Liver (tissue), 8 donors: ENCODE measurements at regions not wholly inside any gene's neighbourhood (a gene's known extent, or its start where the extent isn't known, plus 50 kb on each side); places are given as distances from the start of the nearest gene placed in this dataset.

Source experiments
- DNase-seq: peaks from one replicate; pipeline ENCODE4 v3.0.0-alpha.2; 2017; ENCODE audit warnings: low spot score
- H3K27ac ChIP-seq, 2 donors: one replicate each; pipeline ENCODE4 v1.7.0; 2013; ENCODE audit warnings: inconsistent platforms in 2 of 2, low read length in 2 of 2, control low read depth in 1 of 2, low read depth in 1 of 2, mild to moderate bottlenecking in 1 of 2
- H3K27me3 ChIP-seq, 4 donors: one replicate each; pipeline versions ENCODE4 v1.6.1 to v1.7.0; 2013; ENCODE audit warnings: low read length in 3 of 4, inconsistent platforms in 1 of 4, mild to moderate bottlenecking in 1 of 4, moderate library complexity in 1 of 4; ENCODE audit not compliant: control insufficient read depth in 4 of 4, insufficient read depth in 4 of 4
- H3K36me3 ChIP-seq, 4 donors: one replicate each; pipeline versions ENCODE4 v1.6.1 to v1.7.0; 2013; ENCODE audit warnings: low read length in 3 of 4, mild to moderate bottlenecking in 3 of 4, low read depth in 1 of 4, moderate library complexity in 1 of 4; ENCODE audit not compliant: control insufficient read depth in 4 of 4, insufficient read depth in 3 of 4
- H3K4me1 ChIP-seq, 4 donors: one replicate each; pipeline versions ENCODE4 v1.6.1 to v1.7.0; 2013; ENCODE audit warnings: low read length in 3 of 4, mild to moderate bottlenecking in 3 of 4, moderate library complexity in 1 of 4; ENCODE audit not compliant: control insufficient read depth in 4 of 4, insufficient read depth in 4 of 4
- H3K4me3 ChIP-seq, 3 donors: one replicate each; pipeline versions ENCODE4 v1.6.1 to v1.7.0; 2013; ENCODE audit warnings: low read length in 3 of 3, control low read depth in 1 of 3, low read depth in 1 of 3, mild to moderate bottlenecking in 1 of 3
- H3K9ac ChIP-seq, 2 donors: one replicate each; pipeline ENCODE4 v1.7.0; 2013; ENCODE audit warnings: low read length in 2 of 2, mild to moderate bottlenecking in 2 of 2, moderate library complexity in 2 of 2, control low read depth in 1 of 2, low read depth in 1 of 2
- H3K9me3 ChIP-seq, 4 donors: one replicate each; pipeline versions ENCODE4 v1.6.1 to v1.7.0; 2013; ENCODE audit warnings: low read length in 3 of 4; ENCODE audit not compliant: control insufficient read depth in 4 of 4
- EGR1 ChIP-seq, 2 donors: IDR thresholded peaks; 2 replicates each; pipeline ENCODE4 v1.6.1; 2016 to 2018; ENCODE audit warnings: antibody characterized with exemption in 2 of 2, low read depth in 2 of 2
- FOXA1 ChIP-seq: IDR thresholded peaks from 2 replicates; pipeline ENCODE4 v1.6.1; 2016; ENCODE audit warnings: antibody characterized with exemption
- GABPA ChIP-seq, 2 donors: IDR thresholded peaks in 1 of 2; conservative IDR thresholded peaks in 1 of 2; 2 replicates each; pipeline ENCODE4 v1.6.1; 2016; ENCODE audit warnings: antibody characterized with exemption in 2 of 2, mild to moderate bottlenecking in 1 of 2, moderate library complexity in 1 of 2
- HNF4A ChIP-seq, 2 donors: conservative IDR thresholded peaks; 2 replicates each; pipeline ENCODE4 v1.6.1; 2016; ENCODE audit warnings: antibody characterized with exemption in 2 of 2, mild to moderate bottlenecking in 2 of 2
- HNF4G ChIP-seq: IDR thresholded peaks from 2 replicates; pipeline ENCODE4 v1.6.1; 2016; ENCODE audit warnings: antibody characterized with exemption
- JUND ChIP-seq, 2 donors: IDR thresholded peaks; 2 replicates each; pipeline ENCODE4 v1.6.1; 2016; ENCODE audit warnings: antibody characterized with exemption in 2 of 2
- MAX ChIP-seq: IDR thresholded peaks from 2 replicates; pipeline ENCODE4 v1.6.1; 2016; ENCODE audit warnings: antibody characterized with exemption
- NR2F2 ChIP-seq: IDR thresholded peaks from 2 replicates; pipeline ENCODE4 v1.6.1; 2016; ENCODE audit warnings: antibody characterized with exemption
- RAD21 ChIP-seq, 2 donors: IDR thresholded peaks; 2 replicates each; pipeline ENCODE4 v1.6.1; 2016; ENCODE audit warnings: antibody characterized with exemption in 2 of 2, mild to moderate bottlenecking in 2 of 2
- RXRA ChIP-seq, 2 donors: IDR thresholded peaks; 2 replicates each; pipeline ENCODE4 v1.6.1; 2017 to 2018; ENCODE audit warnings: antibody characterized with exemption in 2 of 2, mild to moderate bottlenecking in 1 of 2
- SP1 ChIP-seq: IDR thresholded peaks from 2 replicates; pipeline ENCODE4 v1.6.1; 2018; ENCODE audit warnings: antibody characterized with exemption, mild to moderate bottlenecking
- TAF1 ChIP-seq: conservative IDR thresholded peaks from 2 replicates; pipeline ENCODE4 v1.6.1; 2016; ENCODE audit warnings: antibody characterized with exemption, mild to moderate bottlenecking
- YY1 ChIP-seq: IDR thresholded peaks from 2 replicates; pipeline ENCODE4 v1.6.1; 2016; ENCODE audit warnings: antibody characterized with exemption, mild to moderate bottlenecking
- WGBS: extraction: QIAGEN DNeasy Blood & Tissue Kit; methylation state at CpG from one replicate; pipeline ENCODE4 v1.1.7; 2013; 5-methylcytosine and 5-hydroxymethylcytosine counted together
- TF ChIP-seq, protein P1 (sequence below): fragments of 150-350 bp; IDR thresholded peaks from 2 replicates; pipeline ENCODE4 v1.5.1; 2017; ENCODE audit warnings: improper control_type of control experiment, low read depth, low read length; ENCODE audit not compliant: missing input control
- TF ChIP-seq, protein P2 (sequence below): IDR thresholded peaks from 2 replicates; pipeline ENCODE4 v1.6.1; 2016; ENCODE audit warnings: antibody characterized with exemption, mild to moderate bottlenecking
- TF ChIP-seq, protein P3 (sequence below): IDR thresholded peaks from 2 replicates; pipeline ENCODE4 v1.6.1; 2016; ENCODE audit warnings: antibody characterized with exemption
- TF ChIP-seq, protein P4 (sequence below): IDR thresholded peaks from 2 replicates; pipeline ENCODE4 v1.6.1; 2016; ENCODE audit warnings: antibody characterized with exemption
- donor health status: healthy.
- donor health status: healthy.
- donor health status: healthy.
- donor health status: healthy.
- donor health status: healthy.

GRCh38 chr15:81909011-81909358, 136.8 kb downstream of the MEX3B start (continued):
- TF ChIP-seq, protein P1, sequence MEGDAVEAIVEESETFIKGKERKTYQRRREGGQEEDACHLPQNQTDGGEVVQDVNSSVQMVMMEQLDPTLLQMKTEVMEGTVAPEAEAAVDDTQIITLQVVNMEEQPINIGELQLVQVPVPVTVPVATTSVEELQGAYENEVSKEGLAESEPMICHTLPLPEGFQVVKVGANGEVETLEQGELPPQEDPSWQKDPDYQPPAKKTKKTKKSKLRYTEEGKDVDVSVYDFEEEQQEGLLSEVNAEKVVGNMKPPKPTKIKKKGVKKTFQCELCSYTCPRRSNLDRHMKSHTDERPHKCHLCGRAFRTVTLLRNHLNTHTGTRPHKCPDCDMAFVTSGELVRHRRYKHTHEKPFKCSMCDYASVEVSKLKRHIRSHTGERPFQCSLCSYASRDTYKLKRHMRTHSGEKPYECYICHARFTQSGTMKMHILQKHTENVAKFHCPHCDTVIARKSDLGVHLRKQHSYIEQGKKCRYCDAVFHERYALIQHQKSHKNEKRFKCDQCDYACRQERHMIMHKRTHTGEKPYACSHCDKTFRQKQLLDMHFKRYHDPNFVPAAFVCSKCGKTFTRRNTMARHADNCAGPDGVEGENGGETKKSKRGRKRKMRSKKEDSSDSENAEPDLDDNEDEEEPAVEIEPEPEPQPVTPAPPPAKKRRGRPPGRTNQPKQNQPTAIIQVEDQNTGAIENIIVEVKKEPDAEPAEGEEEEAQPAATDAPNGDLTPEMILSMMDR = no peak

GRCh38 chr15:81908111-81908510, 137.7 kb downstream of the MEX3B start:
- H3K27ac ChIP-seq = no peak overlapping the region
- H3K4me3 ChIP-seq = no peak overlapping the region
- no peak for DNase-seq
- no peaks in the 10 kb centered on the region for H3K36me3 ChIP-seq
- 67% methylated on average over 2 of the region's 2 CpGs for WGBS
- H3K4me1 ChIP-seq = peaks cover 0 to 5% (median 3%) of the 10 kb centered on the region in 4 donors
- TF ChIP-seq MAX (no peak), SP1 (no peak)
- no peak overlapping the region for H3K9ac ChIP-seq
- no peaks in the 10 kb centered on the region for H3K9me3 ChIP-seq
- no peaks in the 10 kb centered on the region for H3K27me3 ChIP-seq

DNA sequence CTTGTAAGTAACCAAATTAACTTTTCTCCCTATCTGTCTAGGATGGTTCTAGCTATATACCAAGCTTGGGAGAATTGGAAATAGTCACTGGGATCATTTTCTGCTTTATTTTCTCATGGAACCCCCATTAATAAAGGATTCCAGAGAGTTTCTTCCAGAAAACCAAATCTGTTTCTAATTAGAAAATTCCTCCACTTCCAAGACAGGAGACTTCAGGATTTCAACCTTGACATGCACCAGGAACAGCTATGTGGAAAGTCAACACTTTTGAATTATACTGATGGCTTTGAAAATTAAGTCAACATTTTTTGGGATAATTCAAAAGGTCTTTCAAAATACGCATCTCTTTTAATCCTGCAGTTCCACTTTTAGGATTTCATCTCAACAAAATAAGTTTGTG, 138.3 kb downstream of the MEX3B start:
- WGBS = 92% methylated on average over 1 of the region's 1 CpG
- no peak overlapping the region for H3K27ac ChIP-seq
- peaks cover 0 to 5% (median 3%) of the 10 kb centered on the region in 4 donors for H3K4me1 ChIP-seq
- no peak for DNase-seq
- no peak overlapping the region for H3K4me3 ChIP-seq
- no peaks in the 10 kb centered on the region for H3K9me3 ChIP-seq
- TF ChIP-seq EGR1 (IDR thresholded peaks at IDR 0.05; ENCODE audit: low read depth in 2 of 2) (no peak), FOXA1 (no peak), TAF1 (no peak), HNF4A (conservative IDR thresholded peaks at IDR 0.05) (no peak), RAD21 (IDR thresholded peaks at IDR 0.05) (no peak), RXRA (IDR thresholded peaks at IDR 0.05) (no peak), HNF4G (no peak), SP1 (no peak), GABPA (IDR thresholded peaks at IDR 0.05 in 1 of 2, conservative IDR thresholded peaks at IDR 0.05 in 1 of 2) (no peak), YY1 (no peak), NR2F2 (no peak), JUND (IDR thresholded peaks at IDR 0.05) (no peak)
- TF ChIP-seq, protein P2, sequence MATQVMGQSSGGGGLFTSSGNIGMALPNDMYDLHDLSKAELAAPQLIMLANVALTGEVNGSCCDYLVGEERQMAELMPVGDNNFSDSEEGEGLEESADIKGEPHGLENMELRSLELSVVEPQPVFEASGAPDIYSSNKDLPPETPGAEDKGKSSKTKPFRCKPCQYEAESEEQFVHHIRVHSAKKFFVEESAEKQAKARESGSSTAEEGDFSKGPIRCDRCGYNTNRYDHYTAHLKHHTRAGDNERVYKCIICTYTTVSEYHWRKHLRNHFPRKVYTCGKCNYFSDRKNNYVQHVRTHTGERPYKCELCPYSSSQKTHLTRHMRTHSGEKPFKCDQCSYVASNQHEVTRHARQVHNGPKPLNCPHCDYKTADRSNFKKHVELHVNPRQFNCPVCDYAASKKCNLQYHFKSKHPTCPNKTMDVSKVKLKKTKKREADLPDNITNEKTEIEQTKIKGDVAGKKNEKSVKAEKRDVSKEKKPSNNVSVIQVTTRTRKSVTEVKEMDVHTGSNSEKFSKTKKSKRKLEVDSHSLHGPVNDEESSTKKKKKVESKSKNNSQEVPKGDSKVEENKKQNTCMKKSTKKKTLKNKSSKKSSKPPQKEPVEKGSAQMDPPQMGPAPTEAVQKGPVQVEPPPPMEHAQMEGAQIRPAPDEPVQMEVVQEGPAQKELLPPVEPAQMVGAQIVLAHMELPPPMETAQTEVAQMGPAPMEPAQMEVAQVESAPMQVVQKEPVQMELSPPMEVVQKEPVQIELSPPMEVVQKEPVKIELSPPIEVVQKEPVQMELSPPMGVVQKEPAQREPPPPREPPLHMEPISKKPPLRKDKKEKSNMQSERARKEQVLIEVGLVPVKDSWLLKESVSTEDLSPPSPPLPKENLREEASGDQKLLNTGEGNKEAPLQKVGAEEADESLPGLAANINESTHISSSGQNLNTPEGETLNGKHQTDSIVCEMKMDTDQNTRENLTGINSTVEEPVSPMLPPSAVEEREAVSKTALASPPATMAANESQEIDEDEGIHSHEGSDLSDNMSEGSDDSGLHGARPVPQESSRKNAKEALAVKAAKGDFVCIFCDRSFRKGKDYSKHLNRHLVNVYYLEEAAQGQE = no peak
- TF ChIP-seq, protein P3, sequence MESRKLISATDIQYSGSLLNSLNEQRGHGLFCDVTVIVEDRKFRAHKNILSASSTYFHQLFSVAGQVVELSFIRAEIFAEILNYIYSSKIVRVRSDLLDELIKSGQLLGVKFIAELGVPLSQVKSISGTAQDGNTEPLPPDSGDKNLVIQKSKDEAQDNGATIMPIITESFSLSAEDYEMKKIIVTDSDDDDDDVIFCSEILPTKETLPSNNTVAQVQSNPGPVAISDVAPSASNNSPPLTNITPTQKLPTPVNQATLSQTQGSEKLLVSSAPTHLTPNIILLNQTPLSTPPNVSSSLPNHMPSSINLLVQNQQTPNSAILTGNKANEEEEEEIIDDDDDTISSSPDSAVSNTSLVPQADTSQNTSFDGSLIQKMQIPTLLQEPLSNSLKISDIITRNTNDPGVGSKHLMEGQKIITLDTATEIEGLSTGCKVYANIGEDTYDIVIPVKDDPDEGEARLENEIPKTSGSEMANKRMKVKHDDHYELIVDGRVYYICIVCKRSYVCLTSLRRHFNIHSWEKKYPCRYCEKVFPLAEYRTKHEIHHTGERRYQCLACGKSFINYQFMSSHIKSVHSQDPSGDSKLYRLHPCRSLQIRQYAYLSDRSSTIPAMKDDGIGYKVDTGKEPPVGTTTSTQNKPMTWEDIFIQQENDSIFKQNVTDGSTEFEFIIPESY = no peak
- TF ChIP-seq, protein P4, sequence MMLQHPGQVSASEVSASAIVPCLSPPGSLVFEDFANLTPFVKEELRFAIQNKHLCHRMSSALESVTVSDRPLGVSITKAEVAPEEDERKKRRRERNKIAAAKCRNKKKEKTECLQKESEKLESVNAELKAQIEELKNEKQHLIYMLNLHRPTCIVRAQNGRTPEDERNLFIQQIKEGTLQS = no peak
- TF ChIP-seq, protein P1 = no peak
- no peak overlapping the region for H3K9ac ChIP-seq
- H3K27me3 ChIP-seq = no peaks in the 10 kb centered on the region
- H3K36me3 ChIP-seq = no peaks in the 10 kb centered on the region
